ENCODE measurements at regions not wholly inside any gene's neighbourhood (a gene's known extent, or its start where the extent isn't known, plus 50 kb on each side); places are given as distances from the start of the nearest gene placed in this dataset.
"Not testable (repeated sequence)": the region's sequence is repeated elsewhere in the genome, so short reads cannot be mapped to it uniquely, and the experiment has no call there.

DNA sequence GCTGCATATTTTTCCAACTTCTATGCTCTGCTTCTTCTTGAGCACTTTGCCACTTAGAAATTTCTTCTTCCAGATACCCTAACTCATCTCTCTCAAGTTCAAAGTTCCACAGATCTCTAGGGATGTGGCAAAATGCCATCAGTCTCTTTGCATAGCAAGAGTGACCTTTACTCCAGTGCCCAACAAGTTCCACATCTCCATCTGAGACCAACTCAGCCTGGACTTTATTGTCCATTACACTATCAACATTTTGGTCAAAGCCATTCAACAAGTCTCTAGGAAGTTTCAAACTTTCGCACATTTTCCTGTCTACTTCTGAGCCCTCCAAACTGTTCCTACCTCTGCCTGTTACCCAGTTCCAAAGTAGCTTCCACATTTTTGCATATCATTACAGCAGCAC lies 946.2 kb upstream of the TMEFF2 start:
- DNase-seq (ENCODE audit: low spot score): not testable (repeated sequence)

DNA sequence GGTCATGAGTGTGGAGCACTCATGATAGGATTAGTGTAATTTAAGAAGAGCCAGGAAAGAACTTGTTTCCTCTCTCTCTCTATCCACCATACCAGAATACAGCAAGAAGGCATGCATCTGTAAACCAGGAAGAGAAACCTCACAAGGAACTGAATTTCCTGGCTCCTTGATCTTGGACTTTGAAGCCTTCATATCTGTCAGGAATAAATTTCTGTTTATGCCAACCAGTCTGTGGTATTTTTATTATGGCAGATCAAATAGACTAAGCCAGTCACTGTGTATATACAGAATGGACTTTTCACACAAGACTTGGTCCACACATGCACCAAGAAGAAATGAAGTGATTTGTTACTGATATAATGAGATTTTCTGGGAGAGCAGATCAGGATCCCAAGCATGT lies 930.1 kb upstream of the TMEFF2 start:
- DNase-seq (ENCODE audit: low spot score): no peak

DNA sequence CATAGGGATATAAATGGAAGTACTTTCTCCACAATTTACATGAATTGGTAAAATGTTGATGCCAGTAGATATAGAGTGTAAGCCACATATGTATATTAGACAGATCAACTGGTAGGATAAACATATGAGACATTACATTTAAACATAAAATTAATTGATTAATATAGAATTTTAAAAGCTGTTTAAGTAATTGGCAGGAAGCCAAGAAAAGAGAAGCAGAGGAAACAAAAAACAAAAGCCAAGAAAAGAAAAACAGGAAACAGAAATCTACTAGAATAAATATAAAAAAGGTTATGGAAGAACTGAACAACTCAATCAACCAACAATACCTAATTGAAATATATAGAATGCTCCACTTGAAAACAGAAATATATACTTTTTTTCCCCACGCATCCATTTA lies 920.1 kb upstream of the TMEFF2 start:
- no peak for DNase-seq (ENCODE audit: low spot score)

DNA sequence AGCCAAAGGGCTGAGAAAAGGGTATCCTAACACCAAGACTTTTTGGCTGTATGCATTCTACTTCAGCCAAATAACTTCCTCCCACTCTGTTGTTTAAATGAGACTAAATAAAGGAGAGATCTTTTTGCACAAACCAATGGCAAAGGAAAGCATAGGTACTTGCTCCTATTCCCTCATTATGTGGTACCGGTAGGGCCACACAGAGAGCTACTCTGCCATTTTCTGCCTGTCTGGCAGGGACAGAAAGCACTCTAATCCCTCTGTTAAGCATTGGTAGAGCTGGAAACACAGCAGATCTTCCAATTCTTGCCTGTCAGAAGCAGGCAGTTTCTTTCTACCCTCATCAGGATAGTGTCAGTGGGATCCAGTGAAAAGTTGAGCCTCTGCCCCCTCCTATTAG lies 918.3 kb upstream of the TMEFF2 start:
- no peak for DNase-seq (ENCODE audit: low spot score)

DNA sequence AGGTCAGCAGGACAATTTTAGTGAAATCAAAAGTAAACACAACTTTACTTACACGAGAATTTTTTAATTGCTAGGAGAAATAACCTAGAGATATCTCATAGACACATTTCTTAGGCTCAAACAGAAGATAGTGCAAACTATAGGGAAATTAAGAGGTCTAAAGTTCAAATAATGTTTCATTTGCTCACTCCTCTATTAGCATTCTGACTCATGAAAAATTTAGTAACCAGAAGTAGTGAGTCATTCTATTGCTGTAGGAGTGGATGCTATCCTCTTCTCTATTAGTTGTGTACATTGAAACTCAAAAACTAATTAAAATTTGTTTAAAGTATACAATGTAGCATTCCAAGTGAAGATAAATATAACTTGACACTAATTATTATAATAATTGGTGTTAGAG lies 908.3 kb upstream of the TMEFF2 start:
- DNase-seq (ENCODE audit: low spot score): no peak

DNA sequence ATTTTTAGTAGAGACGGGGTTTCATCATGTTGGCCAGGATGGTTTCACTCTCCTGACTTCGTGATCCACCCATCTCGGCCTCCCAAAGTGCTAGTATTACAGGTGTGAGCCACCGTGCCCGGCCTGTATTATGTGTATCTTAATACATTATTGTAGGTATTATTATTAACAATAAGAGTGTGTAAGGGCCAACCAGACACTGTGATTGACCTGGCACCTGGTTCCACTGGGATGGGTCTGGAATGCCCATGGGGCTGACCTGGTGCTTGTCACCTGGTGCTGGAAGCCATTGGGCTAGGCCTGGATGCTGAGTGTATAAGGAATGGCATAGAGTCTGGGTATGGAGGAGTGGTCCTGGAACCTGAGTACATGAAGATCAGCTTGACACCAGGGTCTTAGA lies 906.9 kb upstream of the TMEFF2 start:
- DNase-seq (ENCODE audit: low spot score): no peak

DNA sequence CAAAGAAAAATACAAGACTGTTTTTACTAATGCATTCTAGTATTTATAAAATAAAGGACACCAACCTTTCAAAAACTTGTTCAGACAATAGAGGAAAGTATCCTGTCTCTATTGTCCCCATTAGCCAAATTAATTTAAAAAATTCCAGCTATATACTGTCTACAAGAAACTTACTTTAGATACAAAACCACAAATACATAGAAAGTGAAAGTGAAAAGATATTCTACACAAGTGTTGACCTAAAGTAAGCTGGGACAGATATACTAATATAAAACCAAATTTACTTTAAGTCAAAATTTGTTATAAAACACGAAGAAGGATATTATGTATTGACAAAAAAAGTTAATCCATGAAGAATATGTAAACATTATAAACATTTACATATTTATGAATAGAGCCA lies 893.3 kb upstream of the TMEFF2 start:
- DNase-seq (ENCODE audit: low spot score): no peak

DNA sequence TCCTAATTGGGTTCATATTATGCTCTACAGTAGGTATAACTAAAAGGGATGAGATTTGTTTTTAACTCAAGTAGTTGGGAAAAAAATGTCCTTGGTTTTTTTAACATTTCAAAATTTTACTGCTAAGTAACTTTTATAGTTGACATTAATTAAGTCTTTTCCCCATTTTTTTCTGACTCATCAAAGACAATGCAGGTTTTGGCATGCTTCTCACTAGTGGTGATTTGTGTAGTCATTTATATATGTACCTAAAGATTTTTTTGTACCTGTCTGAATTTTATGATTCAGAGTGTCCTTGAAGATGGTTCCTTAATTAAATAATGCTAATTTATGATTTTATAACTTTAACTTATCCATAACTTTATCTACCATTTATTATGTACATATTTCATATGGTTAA lies 882.3 kb upstream of the TMEFF2 start:
- DNase-seq (ENCODE audit: low spot score): no peak

DNA sequence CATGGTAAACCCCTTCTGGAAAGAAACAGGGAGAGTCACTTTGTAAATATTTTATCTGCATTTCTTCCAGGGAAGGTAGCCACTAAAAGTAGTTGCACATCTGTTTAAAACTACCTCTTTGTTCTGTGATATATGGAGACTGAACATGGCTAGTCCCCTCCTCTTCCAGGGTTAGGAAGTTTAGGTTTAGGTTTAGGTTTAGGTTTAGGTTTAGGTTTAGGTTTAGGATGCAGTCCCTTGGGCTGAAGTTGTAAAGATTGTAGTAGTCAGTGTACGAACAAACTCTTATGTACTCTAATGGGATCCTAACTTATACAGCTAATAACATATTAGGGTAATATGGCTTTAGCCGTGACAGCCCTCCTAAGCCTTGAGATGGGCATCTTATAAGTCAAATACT lies 880.2 kb upstream of the TMEFF2 start:
- no peak for DNase-seq (ENCODE audit: low spot score)

DNA sequence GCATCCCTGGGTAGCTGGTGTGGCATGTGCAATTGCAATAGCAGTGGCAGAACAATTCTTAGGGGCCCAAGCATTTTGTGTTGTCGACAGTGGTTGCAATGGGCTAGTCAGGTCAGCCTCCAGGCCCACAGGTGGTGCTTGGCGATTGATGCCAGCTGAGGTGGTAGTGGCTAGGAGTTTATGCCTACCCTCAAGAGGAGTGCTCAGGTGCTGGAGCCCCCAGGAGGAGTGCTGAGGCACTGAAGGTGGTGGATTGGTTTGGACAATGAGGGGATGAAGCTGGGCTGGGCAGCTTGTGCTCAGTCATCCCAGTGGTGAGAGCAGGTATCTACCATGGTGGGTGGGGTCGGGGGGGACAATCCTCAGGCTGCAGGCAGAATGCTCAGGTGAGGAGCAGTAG lies 877.9 kb upstream of the TMEFF2 start:
- no peak for DNase-seq (ENCODE audit: low spot score)

DNA sequence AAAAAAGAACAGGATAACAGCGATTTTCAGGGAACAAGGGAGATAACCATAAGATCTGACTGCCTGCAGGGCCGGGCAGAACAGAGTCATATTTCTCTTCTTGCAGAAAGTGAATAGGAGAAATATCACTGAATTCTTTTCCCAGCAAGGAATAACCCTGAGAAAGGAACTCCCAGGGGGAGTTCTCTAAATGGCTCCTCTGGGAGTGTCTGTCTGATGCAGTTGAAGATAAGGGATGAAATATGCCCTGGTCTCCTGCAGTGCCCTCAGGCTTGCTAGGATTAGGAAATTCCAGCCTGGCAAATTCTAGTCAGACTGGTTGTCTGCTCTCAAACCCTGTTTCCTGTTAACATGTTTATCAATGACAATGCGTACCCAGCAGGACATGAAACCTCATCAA lies 830.8 kb upstream of the TMEFF2 start:
- not testable (repeated sequence) for DNase-seq (ENCODE audit: low spot score)

DNA sequence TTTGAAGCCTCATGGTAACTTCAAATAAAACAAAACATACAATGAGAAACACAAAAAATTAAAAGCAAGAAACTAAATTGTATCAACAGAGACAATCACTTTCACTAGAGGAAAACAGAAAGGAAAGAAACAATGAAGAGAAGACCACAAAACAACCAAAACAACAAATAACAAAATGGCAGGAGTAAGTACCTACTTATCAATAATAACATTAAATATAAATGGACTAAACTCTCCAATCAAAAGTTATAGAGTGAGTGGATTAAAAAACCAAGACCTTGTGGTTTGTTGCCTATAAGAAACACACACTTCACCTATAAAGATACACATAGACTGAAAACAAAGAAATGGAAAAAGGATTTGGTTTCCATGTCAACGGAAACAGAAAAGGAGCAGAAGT lies 830.1 kb upstream of the TMEFF2 start:
- no peak for DNase-seq (ENCODE audit: low spot score)

DNA sequence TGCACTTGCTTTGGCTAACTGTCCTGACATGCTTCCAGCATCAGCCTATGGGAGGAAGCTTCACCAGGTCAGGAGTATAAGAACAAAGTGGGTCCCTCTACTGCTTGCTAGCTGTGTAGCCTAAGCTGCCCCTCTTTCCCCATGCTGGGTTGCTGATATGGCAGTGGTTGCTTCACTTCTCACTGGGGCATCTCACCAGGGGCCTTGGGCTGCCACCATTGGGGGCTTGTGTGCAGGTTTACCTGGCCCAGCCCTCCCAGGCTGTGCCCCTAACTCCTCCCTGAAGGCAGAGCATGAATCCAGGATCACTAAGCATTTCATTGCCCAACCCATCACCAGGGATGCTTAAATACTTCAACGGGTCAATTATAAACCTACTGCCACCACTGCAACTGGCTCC lies 817.1 kb upstream of the TMEFF2 start:
- no peak for DNase-seq (ENCODE audit: low spot score)

DNA sequence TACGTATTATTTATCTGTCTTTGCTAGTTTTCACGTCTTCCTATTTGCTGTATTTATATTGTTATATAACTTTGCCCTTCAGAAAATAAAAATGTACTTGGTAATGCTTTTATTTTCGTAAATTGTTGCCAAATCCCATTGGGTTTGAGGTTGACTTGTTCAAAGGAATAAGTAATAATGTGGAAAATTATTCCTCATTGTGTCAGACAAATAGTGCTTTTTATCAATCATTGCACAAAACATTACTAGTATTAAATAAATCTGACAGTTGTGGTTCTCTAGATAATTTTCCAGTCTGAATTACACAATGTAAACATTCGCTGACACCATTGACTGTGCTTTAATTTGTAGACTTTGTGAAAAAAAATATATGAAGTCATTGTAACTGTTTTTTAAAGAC lies 798.3 kb upstream of the TMEFF2 start:
- DNase-seq (ENCODE audit: low spot score): no peak

DNA sequence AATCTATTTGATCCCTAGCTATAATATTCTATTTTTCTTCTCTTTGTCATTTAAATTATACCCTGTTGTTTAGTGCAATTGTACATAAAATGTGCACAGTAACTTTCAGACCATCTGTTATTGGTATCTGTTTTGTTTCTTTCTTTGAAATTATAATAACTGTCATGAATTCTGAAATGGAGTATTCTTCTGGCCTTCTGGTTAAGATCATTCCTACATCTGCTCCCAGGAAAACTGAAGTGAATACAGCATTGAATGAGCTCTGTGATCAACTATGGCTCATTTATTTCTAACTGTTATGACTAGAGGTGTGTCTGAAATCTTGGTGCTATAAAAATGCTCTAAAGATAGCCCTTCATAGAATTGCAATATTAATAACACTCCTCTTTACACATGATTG lies 788.4 kb upstream of the TMEFF2 start:
- DNase-seq (ENCODE audit: low spot score): no peak

DNA sequence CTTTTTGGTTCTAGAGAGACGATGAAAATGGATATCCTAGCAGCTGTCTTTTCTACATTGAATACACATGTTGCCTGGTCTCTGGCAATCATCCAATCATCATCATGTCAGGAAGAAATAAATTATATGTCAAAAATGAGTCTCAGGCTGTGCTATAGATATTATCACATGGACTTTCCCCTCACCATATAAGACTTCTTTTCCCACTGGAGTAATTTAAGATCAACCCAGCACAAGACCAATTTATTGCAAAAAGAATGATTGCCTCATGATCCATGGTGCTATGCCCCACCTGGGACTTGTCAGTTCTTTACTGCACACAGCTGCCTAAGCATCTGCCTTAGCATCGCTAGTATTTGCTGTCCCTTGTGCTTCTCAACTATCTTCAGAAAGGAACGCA lies 783.7 kb upstream of the TMEFF2 start:
- no peak for DNase-seq (ENCODE audit: low spot score)

DNA sequence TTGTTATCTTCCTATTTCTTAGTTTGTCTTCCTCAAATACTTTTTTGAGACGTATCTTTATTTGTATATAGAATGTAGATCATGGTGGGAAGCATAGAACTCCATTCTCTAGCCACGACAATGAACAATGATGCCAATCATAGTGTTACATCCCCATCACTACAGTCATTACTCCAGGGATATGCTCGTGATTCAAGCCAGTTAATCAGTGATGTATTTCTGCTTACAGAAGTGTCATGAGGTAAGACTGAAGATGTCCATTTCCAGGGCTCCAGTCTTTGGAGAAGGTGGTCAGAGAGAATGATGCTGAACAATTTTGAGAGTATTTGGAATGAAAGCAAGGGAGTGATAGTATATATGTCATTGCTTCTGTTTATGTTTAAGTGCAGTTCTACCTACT lies 777.2 kb upstream of the TMEFF2 start:
- no peak for DNase-seq (ENCODE audit: low spot score)

DNA sequence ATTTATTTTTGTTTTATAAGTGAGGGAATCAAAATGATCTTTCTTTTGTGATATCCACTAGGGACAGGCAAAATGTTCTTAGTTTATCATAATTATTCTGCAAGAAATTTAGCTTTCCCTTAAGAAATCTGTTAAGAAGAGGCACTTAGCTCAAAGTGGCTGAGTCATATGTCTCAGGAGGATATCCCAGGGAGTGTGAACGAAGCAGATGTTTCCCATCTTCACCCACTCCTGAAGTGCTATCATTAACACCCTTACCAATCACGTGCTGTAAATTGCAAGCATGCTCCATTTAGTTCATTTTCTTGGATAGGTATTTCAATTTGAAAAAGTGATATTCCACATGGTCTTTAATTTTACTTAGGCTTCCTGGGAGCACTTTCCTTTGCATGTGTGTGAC lies 774.3 kb upstream of the TMEFF2 start:
- DNase-seq (ENCODE audit: low spot score): no peak

DNA sequence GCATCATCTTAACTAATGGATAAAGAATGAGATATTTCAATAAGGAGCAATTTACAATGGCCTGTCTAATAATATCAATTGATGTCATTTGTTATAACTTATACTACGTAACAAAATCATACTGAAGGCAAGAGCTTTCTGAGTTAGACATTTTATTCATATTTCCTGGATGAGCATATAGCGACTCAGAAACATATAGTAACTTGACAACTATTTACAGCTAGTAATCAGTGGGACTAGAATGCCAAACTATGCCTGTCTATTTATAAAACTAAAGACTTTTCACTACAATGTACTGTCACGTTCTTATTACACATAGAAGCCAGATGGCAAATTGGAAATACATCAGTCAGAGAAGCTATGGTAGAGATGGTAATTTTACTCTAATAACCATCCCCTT lies 766.2 kb upstream of the TMEFF2 start:
- no peak for DNase-seq (ENCODE audit: low spot score)

DNA sequence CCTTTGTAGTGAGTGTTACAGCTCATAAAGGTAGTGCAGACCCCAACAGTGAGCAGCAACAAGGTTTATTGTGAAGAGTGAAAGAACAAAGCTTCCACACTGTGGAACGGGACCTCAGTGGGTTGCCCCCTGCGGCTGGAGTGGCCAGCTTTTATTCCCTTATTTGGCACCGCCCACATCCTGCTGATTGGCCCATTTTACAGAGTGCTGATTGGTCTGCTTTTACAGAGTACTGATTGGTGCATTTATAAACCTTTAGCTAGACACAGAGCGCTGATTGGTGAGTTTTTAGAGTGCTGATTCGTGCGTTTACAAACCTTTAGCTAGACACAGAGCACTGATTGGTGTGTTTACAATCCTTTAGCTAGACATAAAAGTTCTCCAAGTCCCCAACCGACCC lies 763.9 kb upstream of the TMEFF2 start:
- DNase-seq (ENCODE audit: low spot score): not testable (repeated sequence)

DNA sequence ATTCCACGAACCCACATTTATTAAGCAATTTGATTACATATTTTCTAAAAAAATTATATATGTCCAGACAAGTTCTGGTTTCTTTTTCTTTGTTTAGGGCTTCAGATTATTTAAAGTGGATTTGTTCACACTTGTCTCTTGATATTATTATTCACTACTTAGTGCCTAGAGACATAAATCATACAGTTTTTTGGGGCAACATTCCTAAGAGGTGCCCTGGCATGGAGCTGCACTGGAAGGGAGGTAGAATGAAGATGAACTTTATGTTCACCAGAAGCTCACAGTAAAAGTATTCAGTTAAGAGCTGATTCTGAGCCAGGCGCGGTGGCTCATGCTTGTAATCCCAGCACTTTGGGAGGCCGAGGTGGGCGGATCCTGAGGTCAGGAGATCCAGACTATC lies 762.7 kb upstream of the TMEFF2 start:
- no peak for DNase-seq (ENCODE audit: low spot score)

DNA sequence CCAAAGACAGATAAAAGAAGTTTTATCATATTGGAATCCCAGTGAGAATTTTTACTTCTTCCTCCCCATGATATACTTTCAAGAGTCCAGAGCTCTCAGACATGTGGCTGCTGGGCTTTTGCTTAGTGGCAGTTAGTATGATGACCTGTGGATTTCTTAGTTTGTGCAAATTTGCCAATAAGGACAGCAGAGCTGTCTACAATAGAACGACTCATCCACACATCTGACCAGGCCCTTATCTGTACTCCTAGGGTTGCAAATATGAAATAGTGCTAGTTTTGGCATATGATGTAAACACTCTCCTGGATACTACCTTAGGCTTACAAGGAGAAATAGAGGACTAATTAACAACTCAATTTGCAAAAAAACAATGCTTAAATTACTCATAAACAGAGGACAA lies 758.4 kb upstream of the TMEFF2 start:
- no peak for DNase-seq (ENCODE audit: low spot score)

DNA sequence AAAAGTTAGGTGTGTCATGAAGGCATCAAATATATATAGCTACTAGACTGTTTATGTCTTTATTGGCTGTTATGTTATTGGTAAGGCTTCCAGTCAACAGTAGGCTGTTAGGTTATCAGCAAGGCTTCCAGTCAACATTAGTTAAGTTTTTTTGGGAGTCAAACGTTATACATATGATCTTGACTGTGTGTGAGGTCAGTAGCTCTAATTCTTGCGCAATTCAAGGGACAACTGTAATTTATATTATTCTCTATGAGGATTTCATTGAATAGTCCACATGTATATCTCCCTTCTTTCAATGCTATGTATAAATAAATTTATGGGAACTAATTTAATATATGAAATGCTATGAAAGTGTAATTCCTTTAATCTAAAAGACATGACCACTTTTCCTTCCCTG lies 757.5 kb upstream of the TMEFF2 start:
- DNase-seq (ENCODE audit: low spot score): no peak

DNA sequence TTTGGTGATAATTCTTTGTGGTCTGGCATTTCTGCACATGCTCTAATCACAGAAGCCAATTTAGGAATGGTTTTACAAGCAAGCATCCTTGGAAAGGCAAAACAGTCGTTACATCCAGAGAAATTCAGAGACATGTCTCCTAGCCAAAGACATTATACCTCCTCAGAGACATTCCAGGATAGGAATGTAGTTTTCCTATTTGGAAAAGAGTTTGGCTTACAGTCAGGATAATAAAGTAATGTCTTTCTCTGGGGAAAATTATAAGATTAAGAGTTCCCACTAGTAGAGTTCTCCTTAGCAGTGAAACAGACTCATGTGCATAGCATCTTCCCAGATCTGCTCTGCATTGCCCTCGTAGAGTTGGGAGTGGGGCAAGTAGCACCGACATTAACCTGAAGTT lies 753.6 kb upstream of the TMEFF2 start:
- DNase-seq (ENCODE audit: low spot score): no peak

DNA sequence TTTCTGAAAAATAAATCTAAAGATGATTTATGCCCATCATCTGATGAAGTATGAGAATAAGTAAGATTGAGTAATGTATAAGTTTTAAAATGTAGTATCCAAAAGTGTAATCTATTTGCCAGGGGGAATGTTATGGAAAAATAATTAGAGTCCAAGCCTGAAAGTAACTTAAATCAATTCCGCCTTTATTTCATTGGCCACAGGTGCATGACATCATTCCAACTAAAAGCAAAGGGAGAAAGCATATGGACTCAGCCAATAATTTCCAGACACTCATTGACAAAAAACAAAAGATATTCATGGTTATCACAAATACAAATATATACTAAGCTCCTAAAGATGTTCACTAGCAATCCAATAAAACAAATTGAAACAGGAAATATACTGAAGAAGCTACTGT lies 752.6 kb upstream of the TMEFF2 start:
- no peak for DNase-seq (ENCODE audit: low spot score)

DNA sequence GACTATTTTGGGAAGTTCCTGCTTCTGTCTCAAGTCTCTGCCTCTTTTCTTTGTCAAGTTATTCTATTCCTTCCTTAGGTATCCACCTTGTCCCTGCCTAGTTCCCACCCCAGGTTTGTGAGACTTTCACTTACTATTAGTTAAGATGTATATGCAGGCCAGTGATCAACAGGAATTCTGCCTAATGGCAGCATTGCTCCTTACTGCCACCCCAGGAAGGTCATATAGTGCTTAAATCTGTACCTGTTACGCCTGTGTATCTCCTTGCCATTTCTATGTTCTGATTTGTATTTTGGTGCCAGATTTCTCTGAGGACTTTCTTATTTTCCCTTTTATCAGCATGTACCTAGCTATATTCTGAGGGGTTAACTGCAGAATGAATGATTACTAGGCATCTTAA lies 746.0 kb upstream of the TMEFF2 start:
- no peak for DNase-seq (ENCODE audit: low spot score)

Data from HuH-7 (cell line).